WTC11 (cell line): ENCODE measurements at regions not wholly inside any gene's neighbourhood (a gene's known extent, or its start where the extent isn't known, plus 50 kb on each side); places are given as distances from the start of the nearest gene placed in this dataset.

Source experiments
- ATAC-seq: fragments of 200-7000 bp; cut with Tn5 transposase; 2 replicates; pipeline ENCODE4 v1.10.0; 2021; ENCODE audit warnings: mild to moderate bottlenecking, moderate library complexity
- CTCF ChIA-PET: fragments of 300-600 bp; sonication (Branson Sonifier 250); formaldehyde crosslinking; loops from one replicate; lab custom pipeline; 2021; ENCODE audit warnings: antibody characterized with exemption; lab: Charles Lee
- POLR2A ChIA-PET: fragments of 350-600 bp; sonication (Branson Sonifier 250); formaldehyde crosslinking; loops from one replicate; lab custom pipeline; 2021; ENCODE audit warnings: antibody characterized with exemption; lab: Charles Lee
- DNase-seq: peaks from one replicate; pipeline ENCODE4 v3.0.0; 2021; ENCODE audit warnings: low spot score
- H3K27ac Mint-ChIP-seq: 2 replicates; pipeline ENCODE4 v1.8.0; 2021; ENCODE audit warnings: mixed read lengths
- H3K27me3 Mint-ChIP-seq: 2 replicates; pipeline ENCODE4 v1.8.0; 2021; ENCODE audit warnings: low read depth, mild to moderate bottlenecking, moderate library complexity, mixed read lengths
- H3K36me3 Mint-ChIP-seq: 2 replicates; pipeline ENCODE4 v1.8.0; 2021; ENCODE audit warnings: mixed read lengths
- H3K4me1 Mint-ChIP-seq: 2 replicates; pipeline ENCODE4 v1.8.0; 2022; ENCODE audit warnings: mixed read lengths
- H3K4me3 Mint-ChIP-seq: 2 replicates; pipeline ENCODE4 v1.8.0; 2021; ENCODE audit warnings: mild to moderate bottlenecking, moderate library complexity, mixed read lengths
- H3K9me3 Mint-ChIP-seq: 2 replicates; pipeline ENCODE4 v1.8.0; 2021; ENCODE audit warnings: mixed read lengths
- ATF1 ChIP-seq: sonication (generic); formaldehyde crosslinking; IDR thresholded peaks from 2 replicates; pipeline ENCODE4 v1.8.1; 2023; ENCODE audit warnings: mild to moderate bottlenecking, moderate library complexity, missing genetic modification reagents
- ATF3 ChIP-seq: sonication (generic); formaldehyde crosslinking; conservative IDR thresholded peaks from 2 replicates; pipeline ENCODE4 v1.8.1; 2022; ENCODE audit warnings: mild to moderate bottlenecking, missing genetic modification reagents
- E2F4 ChIP-seq: sonication (generic); formaldehyde crosslinking; IDR thresholded peaks from 2 replicates; pipeline ENCODE4 v1.8.1; 2022; ENCODE audit warnings: low read depth, mild to moderate bottlenecking, moderate library complexity, missing genetic modification reagents, borderline replicate concordance
- EMX1 ChIP-seq: fragments of 250-450 bp; sonication (Bioruptor Pico); IDR thresholded peaks from 2 replicates; pipeline ENCODE4 v1.8.0; 2021; ENCODE audit warnings: mild to moderate bottlenecking
- ESRRA ChIP-seq: sonication (generic); formaldehyde crosslinking; IDR thresholded peaks from 2 replicates; pipeline ENCODE4 v1.8.1; 2022; ENCODE audit warnings: mild to moderate bottlenecking, missing genetic modification reagents, borderline replicate concordance
- GRHL2 ChIP-seq: fragments of 250-450 bp; sonication (Bioruptor Pico); IDR thresholded peaks from 2 replicates; pipeline ENCODE4 v1.8.0; 2022; ENCODE audit warnings: mild to moderate bottlenecking, moderate library complexity; ENCODE audit not compliant: insufficient replicate concordance, severe bottlenecking
- GTF2I ChIP-seq: fragments of 250-450 bp; sonication (Bioruptor Pico); conservative IDR thresholded peaks from 2 replicates; pipeline ENCODE4 v1.4.0; 2021; ENCODE audit warnings: mild to moderate bottlenecking
- HMGA2 ChIP-seq: fragments of 250-450 bp; sonication (Bioruptor Pico); IDR thresholded peaks from 2 replicates; pipeline ENCODE4 v1.4.0; 2021; ENCODE audit warnings: mild to moderate bottlenecking, moderate library complexity
- IRF2 ChIP-seq: sonication (generic); formaldehyde crosslinking; IDR thresholded peaks from 2 replicates; pipeline ENCODE4 v1.8.0; 2022; ENCODE audit warnings: low read depth, missing genetic modification reagents, borderline replicate concordance
- JAZF1 ChIP-seq: fragments of 250-450 bp; sonication (Bioruptor Pico); IDR thresholded peaks from 2 replicates; pipeline ENCODE4 v1.9.0; 2021; ENCODE audit warnings: moderate library complexity, mild to moderate bottlenecking, inconsistent platforms
- JUN ChIP-seq: sonication (generic); formaldehyde crosslinking; IDR thresholded peaks from 2 replicates; pipeline ENCODE4 v1.8.0; 2023; ENCODE audit warnings: mild to moderate bottlenecking, missing genetic modification reagents
- KAT7 ChIP-seq: sonication (generic); formaldehyde crosslinking; IDR thresholded peaks from 2 replicates; pipeline ENCODE4 v1.8.1; 2023; ENCODE audit warnings: missing genetic modification reagents, mild to moderate bottlenecking, borderline replicate concordance
- NFYB ChIP-seq: sonication (generic); formaldehyde crosslinking; conservative IDR thresholded peaks from 2 replicates; pipeline ENCODE4 v1.8.0; 2022; ENCODE audit warnings: low read depth, missing genetic modification reagents
- NR1H2 ChIP-seq: sonication (generic); formaldehyde crosslinking; IDR thresholded peaks from 2 replicates; pipeline ENCODE4 v1.9.0; 2021; ENCODE audit warnings: mild to moderate bottlenecking, moderate library complexity, missing genetic modification reagents
- RORB ChIP-seq: fragments of 250-450 bp; sonication (Bioruptor Pico); IDR thresholded peaks from 2 replicates; pipeline ENCODE4 v1.9.0; 2021; ENCODE audit warnings: mild to moderate bottlenecking
- SP1 ChIP-seq: sonication (generic); formaldehyde crosslinking; conservative IDR thresholded peaks from 2 replicates; pipeline ENCODE4 v1.8.1; 2022; ENCODE audit warnings: missing genetic modification reagents
- TEAD1 ChIP-seq: sonication (generic); formaldehyde crosslinking; IDR thresholded peaks from 2 replicates; pipeline ENCODE4 v1.8.0; 2022; ENCODE audit warnings: mild to moderate bottlenecking, missing genetic modification reagents
- TP53 ChIP-seq: sonication (generic); formaldehyde crosslinking; IDR thresholded peaks from 2 replicates; pipeline ENCODE4 v1.8.1; 2023; ENCODE audit warnings: mild to moderate bottlenecking, missing genetic modification reagents
- ZBTB21 ChIP-seq: sonication (generic); formaldehyde crosslinking; IDR thresholded peaks from 2 replicates; pipeline ENCODE4 v1.8.1; 2023; ENCODE audit warnings: mild to moderate bottlenecking, missing genetic modification reagents, borderline replicate concordance
- ZNF423 ChIP-seq: fragments of 250-450 bp; sonication (Bioruptor Pico); IDR thresholded peaks from 2 replicates; pipeline ENCODE4 v2.1.2; 2022; ENCODE audit warnings: mild to moderate bottlenecking, moderate library complexity
- ZSCAN18 ChIP-seq: fragments of 250-450 bp; sonication (Bioruptor Pico); IDR thresholded peaks from 2 replicates; pipeline ENCODE4 v2.1.2; 2022; ENCODE audit warnings: mild to moderate bottlenecking, moderate library complexity
- TF ChIP-seq, protein P1 (sequence below): sonication (generic); formaldehyde crosslinking; IDR thresholded peaks from 2 replicates; pipeline ENCODE4 v1.8.0; 2022; ENCODE audit warnings: mild to moderate bottlenecking, missing genetic modification reagents
- TF ChIP-seq, protein P2 (sequence below): sonication (generic); formaldehyde crosslinking; IDR thresholded peaks from 2 replicates; pipeline ENCODE4 v1.8.1; 2022; ENCODE audit warnings: mild to moderate bottlenecking, missing genetic modification reagents, moderate library complexity, borderline replicate concordance
- TF ChIP-seq, protein P3 (sequence below): sonication (generic); formaldehyde crosslinking; IDR thresholded peaks from 2 replicates; pipeline ENCODE4 v1.8.0; 2023; ENCODE audit warnings: missing genetic modification reagents
- TF ChIP-seq, protein P4 (sequence below): sonication (generic); formaldehyde crosslinking; IDR thresholded peaks from 2 replicates; pipeline ENCODE4 v1.8.0; 2023; ENCODE audit warnings: missing genetic modification reagents, mild to moderate bottlenecking, borderline replicate concordance

DNA sequence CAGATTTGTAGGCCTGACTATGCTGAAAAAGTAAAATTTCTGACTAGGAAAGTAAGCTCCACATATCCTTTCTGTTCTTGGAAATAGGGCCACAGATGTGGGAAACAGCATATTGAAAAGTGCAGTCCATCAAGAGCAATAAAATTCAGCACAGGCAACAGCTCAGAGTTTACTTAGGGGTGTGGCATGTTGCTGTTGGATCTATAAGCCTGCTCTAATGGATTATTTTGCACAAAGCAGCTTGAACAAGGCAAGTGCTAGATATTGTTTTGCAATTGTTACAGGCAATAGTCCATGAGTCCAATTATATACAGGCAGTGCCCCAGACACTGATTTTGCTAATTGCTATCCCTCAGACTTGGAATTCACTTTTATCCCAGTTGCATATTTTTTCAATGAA is 289.8 kb upstream of the SNX7 start:
- CTCF ChIA-PET = no interaction called here
- Mint-ChIP-seq H3K27me3 (no peaks in the 10 kb centered on the region), H3K36me3 (no peaks in the 10 kb centered on the region)

GRCh38 chr1:98369463-98369862 is 292.1 kb upstream of the SNX7 start:
- ChIA-PET POLR2A (no interaction called here), CTCF (no interaction called here)
- Mint-ChIP-seq H3K27ac (no peak overlapping the region), H3K27me3 (no peaks in the 10 kb centered on the region), H3K9me3 (peaks cover 4% of the 10 kb centered on the region; the same call in 1 of the 2 replicates), H3K4me3 (no peak overlapping the region), H3K4me1 (peaks cover 5% of the 10 kb centered on the region), H3K36me3 (no peaks in the 10 kb centered on the region)
- no peak for ATAC-seq
- TF ChIP-seq IRF2 = no peak
- no peak for TF ChIP-seq ZSCAN18 (CRISPR knock-in tag)
- no peak for TF ChIP-seq E2F4
- TF ChIP-seq, protein P1, sequence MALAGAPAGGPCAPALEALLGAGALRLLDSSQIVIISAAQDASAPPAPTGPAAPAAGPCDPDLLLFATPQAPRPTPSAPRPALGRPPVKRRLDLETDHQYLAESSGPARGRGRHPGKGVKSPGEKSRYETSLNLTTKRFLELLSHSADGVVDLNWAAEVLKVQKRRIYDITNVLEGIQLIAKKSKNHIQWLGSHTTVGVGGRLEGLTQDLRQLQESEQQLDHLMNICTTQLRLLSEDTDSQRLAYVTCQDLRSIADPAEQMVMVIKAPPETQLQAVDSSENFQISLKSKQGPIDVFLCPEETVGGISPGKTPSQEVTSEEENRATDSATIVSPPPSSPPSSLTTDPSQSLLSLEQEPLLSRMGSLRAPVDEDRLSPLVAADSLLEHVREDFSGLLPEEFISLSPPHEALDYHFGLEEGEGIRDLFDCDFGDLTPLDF = no peak
- TF ChIP-seq NFYB = no peak
- no peak for TF ChIP-seq GTF2I (CRISPR knock-in tag)
- TF ChIP-seq SP1 = no peak
- TF ChIP-seq ZNF423 (CRISPR knock-in tag) = no peak
- no peak for TF ChIP-seq NR1H2 (CRISPR knock-in tag)
- TF ChIP-seq HMGA2 (CRISPR knock-in tag) = no peak
- TF ChIP-seq ESRRA (CRISPR knock-in tag) = no peak
- TF ChIP-seq ATF1 (CRISPR knock-in tag) = no peak
- TF ChIP-seq TEAD1 (CRISPR knock-in tag) = no peak
- no peak for TF ChIP-seq KAT7 (CRISPR knock-in tag)
- no peak for TF ChIP-seq EMX1
- TF ChIP-seq TP53 (CRISPR knock-in tag) = no peak
- TF ChIP-seq ATF3 (CRISPR knock-in tag) = no peak
- DNase-seq = no peak

More for the DNA sequence above, 289.8 kb upstream of the SNX7 start:
- Mint-ChIP-seq H3K4me1 (peaks cover 5% of the 10 kb centered on the region), H3K9me3 (no peaks in the 10 kb centered on the region), H3K27ac (no peak overlapping the region), H3K4me3 (no peak overlapping the region)
- POLR2A ChIA-PET = no interaction called here
- TF ChIP-seq JAZF1 (CRISPR knock-in tag) (no peak), GRHL2 (CRISPR knock-in tag) (no peak)
- TF ChIP-seq, protein P2, sequence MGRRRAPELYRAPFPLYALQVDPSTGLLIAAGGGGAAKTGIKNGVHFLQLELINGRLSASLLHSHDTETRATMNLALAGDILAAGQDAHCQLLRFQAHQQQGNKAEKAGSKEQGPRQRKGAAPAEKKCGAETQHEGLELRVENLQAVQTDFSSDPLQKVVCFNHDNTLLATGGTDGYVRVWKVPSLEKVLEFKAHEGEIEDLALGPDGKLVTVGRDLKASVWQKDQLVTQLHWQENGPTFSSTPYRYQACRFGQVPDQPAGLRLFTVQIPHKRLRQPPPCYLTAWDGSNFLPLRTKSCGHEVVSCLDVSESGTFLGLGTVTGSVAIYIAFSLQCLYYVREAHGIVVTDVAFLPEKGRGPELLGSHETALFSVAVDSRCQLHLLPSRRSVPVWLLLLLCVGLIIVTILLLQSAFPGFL (CRISPR knock-in tag) = no peak
- no peak for ATAC-seq
- DNase-seq = no peak

DNA sequence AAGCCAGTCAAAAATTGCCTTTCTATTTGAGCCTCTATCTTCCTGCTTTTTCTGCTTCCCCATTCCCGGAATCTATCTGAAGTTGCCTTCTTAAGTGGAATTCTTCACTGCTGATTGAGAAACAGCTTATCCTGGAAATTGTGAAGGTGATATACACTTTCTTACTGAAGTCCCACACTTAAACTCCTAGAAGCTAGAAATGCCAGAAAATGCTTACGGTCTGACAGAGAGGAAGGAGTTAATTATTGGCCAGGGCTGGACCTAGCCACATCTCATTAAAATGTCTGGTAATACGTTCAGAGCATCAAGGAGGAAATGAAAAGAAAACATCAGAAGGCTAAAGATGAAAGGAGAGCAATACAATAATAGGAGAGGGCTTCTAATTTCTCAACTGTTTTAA is 292.5 kb upstream of the SNX7 start:
- CTCF ChIA-PET = no interaction called here
- Mint-ChIP-seq H3K4me1 (peaks cover 5% of the 10 kb centered on the region), H3K4me3 (no peak overlapping the region), H3K9me3 (peaks cover 4% of the 10 kb centered on the region), H3K27me3 (no peaks in the 10 kb centered on the region), H3K36me3 (no peaks in the 10 kb centered on the region), H3K27ac (no peak overlapping the region)
- no peak for ATAC-seq
- POLR2A ChIA-PET = no interaction called here
- no peak for DNase-seq
- no peak for TF ChIP-seq HMGA2 (CRISPR knock-in tag)
- no peak for TF ChIP-seq JAZF1 (CRISPR knock-in tag)
- TF ChIP-seq KAT7 (CRISPR knock-in tag) = no peak
- no peak for TF ChIP-seq RORB (CRISPR knock-in tag)
- no peak for TF ChIP-seq ZBTB21
- no peak for TF ChIP-seq JUN (CRISPR knock-in tag)
- TF ChIP-seq, protein P3, sequence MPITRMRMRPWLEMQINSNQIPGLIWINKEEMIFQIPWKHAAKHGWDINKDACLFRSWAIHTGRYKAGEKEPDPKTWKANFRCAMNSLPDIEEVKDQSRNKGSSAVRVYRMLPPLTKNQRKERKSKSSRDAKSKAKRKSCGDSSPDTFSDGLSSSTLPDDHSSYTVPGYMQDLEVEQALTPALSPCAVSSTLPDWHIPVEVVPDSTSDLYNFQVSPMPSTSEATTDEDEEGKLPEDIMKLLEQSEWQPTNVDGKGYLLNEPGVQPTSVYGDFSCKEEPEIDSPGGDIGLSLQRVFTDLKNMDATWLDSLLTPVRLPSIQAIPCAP (CRISPR knock-in tag) = no peak
- TF ChIP-seq, protein P4, sequence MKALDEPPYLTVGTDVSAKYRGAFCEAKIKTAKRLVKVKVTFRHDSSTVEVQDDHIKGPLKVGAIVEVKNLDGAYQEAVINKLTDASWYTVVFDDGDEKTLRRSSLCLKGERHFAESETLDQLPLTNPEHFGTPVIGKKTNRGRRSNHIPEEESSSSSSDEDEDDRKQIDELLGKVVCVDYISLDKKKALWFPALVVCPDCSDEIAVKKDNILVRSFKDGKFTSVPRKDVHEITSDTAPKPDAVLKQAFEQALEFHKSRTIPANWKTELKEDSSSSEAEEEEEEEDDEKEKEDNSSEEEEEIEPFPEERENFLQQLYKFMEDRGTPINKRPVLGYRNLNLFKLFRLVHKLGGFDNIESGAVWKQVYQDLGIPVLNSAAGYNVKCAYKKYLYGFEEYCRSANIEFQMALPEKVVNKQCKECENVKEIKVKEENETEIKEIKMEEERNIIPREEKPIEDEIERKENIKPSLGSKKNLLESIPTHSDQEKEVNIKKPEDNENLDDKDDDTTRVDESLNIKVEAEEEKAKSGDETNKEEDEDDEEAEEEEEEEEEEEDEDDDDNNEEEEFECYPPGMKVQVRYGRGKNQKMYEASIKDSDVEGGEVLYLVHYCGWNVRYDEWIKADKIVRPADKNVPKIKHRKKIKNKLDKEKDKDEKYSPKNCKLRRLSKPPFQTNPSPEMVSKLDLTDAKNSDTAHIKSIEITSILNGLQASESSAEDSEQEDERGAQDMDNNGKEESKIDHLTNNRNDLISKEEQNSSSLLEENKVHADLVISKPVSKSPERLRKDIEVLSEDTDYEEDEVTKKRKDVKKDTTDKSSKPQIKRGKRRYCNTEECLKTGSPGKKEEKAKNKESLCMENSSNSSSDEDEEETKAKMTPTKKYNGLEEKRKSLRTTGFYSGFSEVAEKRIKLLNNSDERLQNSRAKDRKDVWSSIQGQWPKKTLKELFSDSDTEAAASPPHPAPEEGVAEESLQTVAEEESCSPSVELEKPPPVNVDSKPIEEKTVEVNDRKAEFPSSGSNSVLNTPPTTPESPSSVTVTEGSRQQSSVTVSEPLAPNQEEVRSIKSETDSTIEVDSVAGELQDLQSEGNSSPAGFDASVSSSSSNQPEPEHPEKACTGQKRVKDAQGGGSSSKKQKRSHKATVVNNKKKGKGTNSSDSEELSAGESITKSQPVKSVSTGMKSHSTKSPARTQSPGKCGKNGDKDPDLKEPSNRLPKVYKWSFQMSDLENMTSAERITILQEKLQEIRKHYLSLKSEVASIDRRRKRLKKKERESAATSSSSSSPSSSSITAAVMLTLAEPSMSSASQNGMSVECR = no peak
